MM.1S (cell line): ENCODE measurements at regions not wholly inside any gene's neighbourhood (a gene's known extent, or its start where the extent isn't known, plus 50 kb on each side); places are given as distances from the start of the nearest gene placed in this dataset.

Experiments used
- EZH2 ChIP-seq: fragments of 300-600 bp; sonication (generic); optimal IDR thresholded peaks from 2 replicates; pipeline ENCODE3; 2017; ENCODE audit warnings: low read depth, mild to moderate bottlenecking, antibody characterized with exemption, low read length, mixed read lengths
- TF ChIP-seq, protein P1 (sequence below): fragments of 300-600 bp; sonication (generic); IDR thresholded peaks from 2 replicates; pipeline ENCODE4 v1.5.1; 2016; ENCODE audit warnings: antibody characterized with exemption, low read length, mixed read lengths

DNA sequence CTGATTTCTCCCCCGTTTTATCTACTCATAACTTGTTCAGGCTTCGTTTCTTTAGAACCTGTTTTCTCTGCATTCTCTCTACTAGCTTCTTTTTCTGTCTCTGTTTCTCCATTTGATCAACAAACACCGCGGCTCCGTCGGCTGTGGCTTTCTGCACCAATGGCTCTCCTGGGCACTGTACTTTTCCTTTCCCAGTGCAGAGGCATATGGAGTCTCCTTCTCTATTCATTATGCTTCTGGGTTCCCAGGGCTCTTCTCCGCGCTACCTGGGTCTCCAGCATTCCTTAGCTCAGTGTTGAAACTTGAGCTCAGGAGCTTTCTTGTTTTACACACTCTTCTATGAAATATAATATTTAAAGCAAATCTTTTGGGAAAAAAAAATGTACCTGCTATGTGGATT is 196.6 kb upstream of the SOX11 start:
- TF ChIP-seq, protein P1, sequence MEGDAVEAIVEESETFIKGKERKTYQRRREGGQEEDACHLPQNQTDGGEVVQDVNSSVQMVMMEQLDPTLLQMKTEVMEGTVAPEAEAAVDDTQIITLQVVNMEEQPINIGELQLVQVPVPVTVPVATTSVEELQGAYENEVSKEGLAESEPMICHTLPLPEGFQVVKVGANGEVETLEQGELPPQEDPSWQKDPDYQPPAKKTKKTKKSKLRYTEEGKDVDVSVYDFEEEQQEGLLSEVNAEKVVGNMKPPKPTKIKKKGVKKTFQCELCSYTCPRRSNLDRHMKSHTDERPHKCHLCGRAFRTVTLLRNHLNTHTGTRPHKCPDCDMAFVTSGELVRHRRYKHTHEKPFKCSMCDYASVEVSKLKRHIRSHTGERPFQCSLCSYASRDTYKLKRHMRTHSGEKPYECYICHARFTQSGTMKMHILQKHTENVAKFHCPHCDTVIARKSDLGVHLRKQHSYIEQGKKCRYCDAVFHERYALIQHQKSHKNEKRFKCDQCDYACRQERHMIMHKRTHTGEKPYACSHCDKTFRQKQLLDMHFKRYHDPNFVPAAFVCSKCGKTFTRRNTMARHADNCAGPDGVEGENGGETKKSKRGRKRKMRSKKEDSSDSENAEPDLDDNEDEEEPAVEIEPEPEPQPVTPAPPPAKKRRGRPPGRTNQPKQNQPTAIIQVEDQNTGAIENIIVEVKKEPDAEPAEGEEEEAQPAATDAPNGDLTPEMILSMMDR, result no peak
- no peak for TF ChIP-seq EZH2
